Endothelial cell of umbilical vein (primary cell): ENCODE measurements at regions not wholly inside any gene's neighbourhood (a gene's known extent, or its start where the extent isn't known, plus 50 kb on each side); places are given as distances from the start of the nearest gene placed in this dataset.

Source experiments
- CTCF ChIP-seq, 2 donors: IDR thresholded peaks; 1 replicate in 1 of 2; 2 replicates in 1 of 2; pipeline ENCODE4 v1.5.1; 2011; ENCODE audit warnings: low read length in 2 of 2, mild to moderate bottlenecking in 2 of 2, moderate library complexity in 2 of 2, control low read depth in 1 of 2, inconsistent platforms in 1 of 2, low read depth in 1 of 2; ENCODE audit not compliant: insufficient read depth in 1 of 2; ENCODE audit errors: extremely low read depth in 1 of 2
- EZH2 ChIP-seq: IDR thresholded peaks from 2 replicates; pipeline ENCODE4 v1.6.1; 2012; ENCODE audit warnings: borderline replicate concordance, low read depth, mild to moderate bottlenecking, moderate library complexity, low read length, inconsistent platforms; ENCODE audit not compliant: severe bottlenecking
- TF ChIP-seq, protein P1 (sequence below): IDR thresholded peaks from 2 replicates; pipeline ENCODE4 v1.6.1; 2011; ENCODE audit not compliant: insufficient read depth, insufficient read length

DNA sequence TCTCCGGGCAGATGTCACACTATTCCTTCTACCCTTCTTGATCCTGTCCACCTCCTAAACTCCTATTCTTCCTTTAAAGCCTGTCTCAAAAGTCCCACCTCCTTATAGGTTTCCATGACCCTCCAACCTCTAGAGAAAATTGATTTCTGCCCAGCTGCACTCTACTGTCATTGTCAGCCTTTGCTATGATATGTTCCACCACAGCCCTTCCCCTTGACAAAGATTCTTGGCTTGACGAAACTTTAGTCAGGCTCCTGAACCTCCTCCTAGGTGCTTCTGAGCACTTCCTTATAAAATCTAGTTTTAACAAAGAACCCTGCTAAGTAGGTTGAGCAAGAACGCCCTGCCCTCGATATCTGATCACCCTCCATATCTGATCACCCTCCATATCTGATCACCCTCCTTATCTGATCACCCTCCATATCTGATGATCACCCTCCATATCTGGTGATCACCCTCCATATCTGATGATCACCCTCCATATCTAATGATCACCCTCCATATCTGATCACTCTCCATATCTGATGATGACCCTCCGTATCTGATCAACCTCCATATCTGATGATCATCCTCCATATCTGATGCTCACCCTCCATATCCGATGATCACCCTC is 103.2 kb downstream of the RIN2 start:
- no peak for TF ChIP-seq CTCF (IDR thresholded peaks at IDR 0.05; ENCODE audit: extremely low read depth in 1 of 2, insufficient read depth in 1 of 2, low read depth in 1 of 2, low read length in 2 of 2)
- TF ChIP-seq EZH2: no peak
- TF ChIP-seq, protein P1, sequence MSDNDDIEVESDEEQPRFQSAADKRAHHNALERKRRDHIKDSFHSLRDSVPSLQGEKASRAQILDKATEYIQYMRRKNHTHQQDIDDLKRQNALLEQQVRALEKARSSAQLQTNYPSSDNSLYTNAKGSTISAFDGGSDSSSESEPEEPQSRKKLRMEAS: no peak
